ENCODE measurements at regions not wholly inside any gene's neighbourhood (a gene's known extent, or its start where the extent isn't known, plus 50 kb on each side); places are given as distances from the start of the nearest gene placed in this dataset.
"Not testable (repeated sequence)": the region's sequence is repeated elsewhere in the genome, so short reads cannot be mapped to it uniquely, and the experiment has no call there.

- peaks cover 19% of the 10 kb centered on the region for H3K9me3 Mint-ChIP-seq
- not testable (repeated sequence) for DNase-seq; H3K36me3 Mint-ChIP-seq (ENCODE audit: low read depth); H3K27ac Mint-ChIP-seq; H3K4me3 Mint-ChIP-seq; H3K27me3 Mint-ChIP-seq (ENCODE audit: insufficient read depth); H3K4me1 Mint-ChIP-seq (ENCODE audit: low read depth)
These were observed 66.2 kb upstream of the PAPPA2 start for GRCh38 chr1:176396604-176397395.

GRCh38 chr1:176391621-176392020, 71.4 kb upstream of the PAPPA2 start:
- H3K4me1 Mint-ChIP-seq (ENCODE audit: low read depth), result no peaks in the 10 kb centered on the region
- TF ChIP-seq CTCF (IDR thresholded peaks at IDR 0.05), result no peak
- DNase-seq, result no peak
- no peak overlapping the region for H3K4me3 Mint-ChIP-seq
- H3K9me3 Mint-ChIP-seq, result peaks cover 25% of the 10 kb centered on the region
- no peaks in the 10 kb centered on the region for H3K36me3 Mint-ChIP-seq (ENCODE audit: low read depth)
- H3K27me3 Mint-ChIP-seq (ENCODE audit: insufficient read depth), result no peaks in the 10 kb centered on the region; the same call in 1 of the 2 replicates
- no peak overlapping the region for H3K27ac Mint-ChIP-seq

- Mint-ChIP-seq H3K9me3 (peaks cover 9% of the 10 kb centered on the region), H3K36me3 (ENCODE audit: low read depth) (no peaks in the 10 kb centered on the region)
- DNase-seq, result no peak
These were observed 78.1 kb upstream of the PAPPA2 start for GRCh38 chr1:176384841-176385240.

GRCh38 chr1:176382163-176382562, 80.8 kb upstream of the PAPPA2 start:
- Mint-ChIP-seq H3K27me3 (ENCODE audit: insufficient read depth) (no peaks in the 10 kb centered on the region; the same call in 1 of the 2 replicates), H3K27ac (no peak overlapping the region), H3K4me1 (ENCODE audit: low read depth) (no peaks in the 10 kb centered on the region), H3K36me3 (ENCODE audit: low read depth) (no peaks in the 10 kb centered on the region), H3K9me3 (no peaks in the 10 kb centered on the region; the same call in 1 of the 2 replicates), H3K4me3 (no peak overlapping the region)
- no peak for DNase-seq
- no peak for TF ChIP-seq CTCF (IDR thresholded peaks at IDR 0.05)

More at GRCh38 chr1:176384841-176385240, 78.1 kb upstream of the PAPPA2 start:
- H3K27ac Mint-ChIP-seq, result no peak overlapping the region
- H3K27me3 Mint-ChIP-seq (ENCODE audit: insufficient read depth), result no peaks in the 10 kb centered on the region; the same call in 1 of the 2 replicates
- no peak overlapping the region for H3K4me3 Mint-ChIP-seq
- no peak for TF ChIP-seq CTCF (IDR thresholded peaks at IDR 0.05)
- no peaks in the 10 kb centered on the region for H3K4me1 Mint-ChIP-seq (ENCODE audit: low read depth)

GRCh38 chr1:176379626-176380339, 83.2 kb upstream of the PAPPA2 start:
- no peak for TF ChIP-seq CTCF (IDR thresholded peaks at IDR 0.05)
- no peak overlapping the region for H3K27ac Mint-ChIP-seq
- H3K9me3 Mint-ChIP-seq, result no peaks in the 10 kb centered on the region
- no peak for DNase-seq
- H3K27me3 Mint-ChIP-seq (ENCODE audit: insufficient read depth), result no peaks in the 10 kb centered on the region; the same call in 1 of the 2 replicates
- H3K4me1 Mint-ChIP-seq (ENCODE audit: low read depth), result no peaks in the 10 kb centered on the region
- no peaks in the 10 kb centered on the region for H3K36me3 Mint-ChIP-seq (ENCODE audit: low read depth)
- no peak overlapping the region for H3K4me3 Mint-ChIP-seq

Measured in HFFc6 (cell line).